22Rv1 (cell line): ENCODE measurements at regions not wholly inside any gene's neighbourhood (a gene's known extent, or its start where the extent isn't known, plus 50 kb on each side); places are given as distances from the start of the nearest gene placed in this dataset.

ENCODE experiments used
- CTCF ChIP-seq: fragments of 450-650 bp; IDR thresholded peaks from 2 replicates; pipeline ENCODE4 v1.5.1; 2017; ENCODE audit warnings: mild to moderate bottlenecking
- ZFX ChIP-seq: fragments of 450-650 bp; IDR thresholded peaks from 2 replicates; pipeline ENCODE4 v1.6.1; 2017; ENCODE audit warnings: antibody characterized with exemption, borderline replicate concordance

- TF ChIP-seq CTCF, result no peak
- TF ChIP-seq ZFX, result no peak
Measured at GRCh38 chr1:229971141-229971540, 95.9 kb upstream of the GALNT2 start.
